ENCODE measurements at regions not wholly inside any gene's neighbourhood (a gene's known extent, or its start where the extent isn't known, plus 50 kb on each side); places are given as distances from the start of the nearest gene placed in this dataset.

DNA sequence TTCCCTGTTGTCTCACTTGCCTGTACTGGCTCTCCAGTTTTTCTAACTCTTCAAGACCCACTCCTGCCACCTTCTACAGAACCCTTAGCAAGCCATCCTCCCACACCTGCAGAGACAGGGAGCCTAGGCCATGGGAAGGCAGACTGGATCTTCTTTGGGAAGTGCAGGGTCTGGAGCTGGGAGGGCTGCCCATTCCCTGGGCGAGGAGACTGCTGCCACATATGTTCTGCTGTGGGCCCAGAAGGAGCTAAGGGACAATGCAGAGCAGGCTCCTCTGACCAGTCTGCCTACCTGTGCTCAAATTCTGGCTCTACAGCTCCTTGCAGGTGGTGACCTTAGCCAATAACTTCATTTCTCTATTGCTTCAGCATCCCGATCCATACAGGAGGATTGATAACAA, 152.1 kb upstream of the CELF4 start:
- TF ChIP-seq POLR2A (IDR thresholded peaks at IDR 0.05), result no peak
- TF ChIP-seq, protein P1, sequence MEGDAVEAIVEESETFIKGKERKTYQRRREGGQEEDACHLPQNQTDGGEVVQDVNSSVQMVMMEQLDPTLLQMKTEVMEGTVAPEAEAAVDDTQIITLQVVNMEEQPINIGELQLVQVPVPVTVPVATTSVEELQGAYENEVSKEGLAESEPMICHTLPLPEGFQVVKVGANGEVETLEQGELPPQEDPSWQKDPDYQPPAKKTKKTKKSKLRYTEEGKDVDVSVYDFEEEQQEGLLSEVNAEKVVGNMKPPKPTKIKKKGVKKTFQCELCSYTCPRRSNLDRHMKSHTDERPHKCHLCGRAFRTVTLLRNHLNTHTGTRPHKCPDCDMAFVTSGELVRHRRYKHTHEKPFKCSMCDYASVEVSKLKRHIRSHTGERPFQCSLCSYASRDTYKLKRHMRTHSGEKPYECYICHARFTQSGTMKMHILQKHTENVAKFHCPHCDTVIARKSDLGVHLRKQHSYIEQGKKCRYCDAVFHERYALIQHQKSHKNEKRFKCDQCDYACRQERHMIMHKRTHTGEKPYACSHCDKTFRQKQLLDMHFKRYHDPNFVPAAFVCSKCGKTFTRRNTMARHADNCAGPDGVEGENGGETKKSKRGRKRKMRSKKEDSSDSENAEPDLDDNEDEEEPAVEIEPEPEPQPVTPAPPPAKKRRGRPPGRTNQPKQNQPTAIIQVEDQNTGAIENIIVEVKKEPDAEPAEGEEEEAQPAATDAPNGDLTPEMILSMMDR (IDR thresholded peaks at IDR 0.05), result no peak
- Histone ChIP-seq H3K9me3 (no peaks in the 10 kb centered on the region), H3K4me1 (no peaks in the 10 kb centered on the region), H3K27me3 (no peaks in the 10 kb centered on the region), H3K4me3 (no peak overlapping the region), H3K27ac (no peak overlapping the region), H3K36me3 (no peaks in the 10 kb centered on the region)
- ATAC-seq, result no peak
- WGBS (ENCODE audit: insufficient coverage, low coverage, low lambda C conversion rate, missing lambda C conversion rate), result 41% methylated on average over 2 of the region's 2 CpGs
- intact Hi-C loops (cut with DNase I), result no loop called here
- no peak for DNase-seq

DNA sequence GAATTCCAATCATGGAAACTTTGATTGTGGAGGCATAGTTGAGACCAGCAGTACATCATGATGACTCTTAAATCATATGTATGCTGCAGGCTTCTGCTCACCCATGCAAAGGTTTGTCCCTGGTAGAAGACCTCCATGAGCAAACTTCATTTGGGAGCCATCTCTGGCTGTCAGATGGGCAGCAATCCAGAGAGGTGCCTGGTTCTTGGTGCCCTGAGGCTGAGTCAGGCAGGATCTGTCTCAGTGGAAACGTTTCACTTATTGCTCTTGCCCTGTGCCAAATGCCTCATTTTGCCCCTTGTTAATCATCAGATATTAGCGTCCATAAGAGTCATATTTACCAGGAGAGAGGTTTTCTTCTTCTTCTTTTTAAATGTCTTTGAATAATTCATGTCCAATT, 151.5 kb upstream of the CELF4 start:
- Histone ChIP-seq H3K4me3 (no peak overlapping the region), H3K4me1 (no peaks in the 10 kb centered on the region), H3K27ac (no peak overlapping the region), H3K27me3 (no peaks in the 10 kb centered on the region), H3K9me3 (no peaks in the 10 kb centered on the region), H3K36me3 (no peaks in the 10 kb centered on the region)
- TF ChIP-seq, protein P1 (IDR thresholded peaks at IDR 0.05), result no peak
- TF ChIP-seq POLR2A (IDR thresholded peaks at IDR 0.05), result no peak
- intact Hi-C loops (cut with DNase I), result no loop called here
- WGBS (ENCODE audit: insufficient coverage, low coverage, low lambda C conversion rate, missing lambda C conversion rate), result 20% methylated on average over 2 of the region's 2 CpGs
- ATAC-seq (no peak), DNase-seq (no peak)

DNA sequence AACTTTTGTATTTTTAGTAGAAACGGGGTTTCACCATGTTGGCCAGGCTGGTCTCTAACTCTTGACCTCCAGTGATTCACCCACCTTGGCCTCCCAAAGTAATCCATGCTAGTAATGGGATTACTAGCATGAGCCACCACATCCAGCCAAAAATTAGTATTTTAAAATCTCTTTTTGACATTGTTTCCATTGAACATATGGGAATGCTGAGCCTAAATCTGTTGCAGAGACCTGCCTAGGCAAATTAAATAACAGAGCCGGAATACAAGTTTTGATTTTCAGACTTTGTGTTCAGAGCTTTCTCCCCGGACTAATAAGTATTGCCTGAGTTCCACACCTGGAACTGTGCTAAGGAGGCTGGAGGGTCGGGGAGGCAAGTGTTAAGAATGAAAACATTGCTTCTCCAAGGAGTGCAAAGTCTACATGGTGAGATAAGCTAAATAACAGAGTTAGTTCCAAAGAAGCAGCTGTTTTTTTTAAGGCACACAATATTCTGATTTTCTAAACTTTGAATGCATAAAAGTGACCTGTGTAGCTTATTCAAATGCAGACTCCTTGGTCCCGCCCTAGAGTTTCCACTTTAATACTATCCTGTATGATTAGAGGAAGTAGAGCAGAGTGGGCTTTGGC, 150.6 kb upstream of the CELF4 start:
- ATAC-seq (no peak), DNase-seq (no peak)
- Histone ChIP-seq H3K27ac (no peak overlapping the region), H3K27me3 (no peaks in the 10 kb centered on the region), H3K36me3 (no peaks in the 10 kb centered on the region), H3K4me3 (no peak overlapping the region), H3K9me3 (no peaks in the 10 kb centered on the region), H3K4me1 (no peaks in the 10 kb centered on the region)
- intact Hi-C loops (cut with DNase I), result no loop called here
- WGBS (ENCODE audit: insufficient coverage, low coverage, low lambda C conversion rate, missing lambda C conversion rate), result 51% methylated on average over 5 of the region's 5 CpGs
- TF ChIP-seq, protein P1 (IDR thresholded peaks at IDR 0.05), result no peak
- no peak for TF ChIP-seq POLR2A (IDR thresholded peaks at IDR 0.05)

DNA sequence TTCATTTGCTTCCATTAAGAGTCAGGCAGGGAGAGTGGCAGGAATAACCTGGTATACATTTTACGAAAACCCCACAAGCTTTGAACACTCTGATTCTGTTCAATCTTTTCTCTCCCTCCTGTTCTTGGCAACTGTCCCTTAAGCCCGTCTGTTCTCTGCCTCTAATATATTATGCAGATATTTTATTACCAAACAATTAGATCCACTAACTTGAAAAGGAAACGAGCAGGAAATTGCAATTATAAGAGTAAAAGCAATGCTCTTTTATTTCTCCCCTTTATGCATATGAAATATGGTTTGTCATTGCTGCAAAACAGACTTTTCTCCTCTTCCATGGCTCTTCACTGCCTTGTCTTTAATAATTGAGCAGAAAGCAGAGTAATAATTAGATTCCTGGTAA, 149.1 kb upstream of the CELF4 start:
- H3K4me1 ChIP-seq, result no peaks in the 10 kb centered on the region
- WGBS (ENCODE audit: insufficient coverage, low coverage, low lambda C conversion rate, missing lambda C conversion rate), result 32% methylated on average over 3 of the region's 3 CpGs
- no peak overlapping the region for H3K4me3 ChIP-seq
- TF ChIP-seq, protein P1 (IDR thresholded peaks at IDR 0.05), result no peak
- TF ChIP-seq POLR2A (IDR thresholded peaks at IDR 0.05), result no peak
- H3K36me3 ChIP-seq, result no peaks in the 10 kb centered on the region
- ATAC-seq (no peak), DNase-seq (no peak)
- intact Hi-C loops (cut with DNase I), result no loop called here
- H3K27me3 ChIP-seq, result no peaks in the 10 kb centered on the region
- H3K9me3 ChIP-seq, result no peaks in the 10 kb centered on the region
- no peak overlapping the region for H3K27ac ChIP-seq

DNA sequence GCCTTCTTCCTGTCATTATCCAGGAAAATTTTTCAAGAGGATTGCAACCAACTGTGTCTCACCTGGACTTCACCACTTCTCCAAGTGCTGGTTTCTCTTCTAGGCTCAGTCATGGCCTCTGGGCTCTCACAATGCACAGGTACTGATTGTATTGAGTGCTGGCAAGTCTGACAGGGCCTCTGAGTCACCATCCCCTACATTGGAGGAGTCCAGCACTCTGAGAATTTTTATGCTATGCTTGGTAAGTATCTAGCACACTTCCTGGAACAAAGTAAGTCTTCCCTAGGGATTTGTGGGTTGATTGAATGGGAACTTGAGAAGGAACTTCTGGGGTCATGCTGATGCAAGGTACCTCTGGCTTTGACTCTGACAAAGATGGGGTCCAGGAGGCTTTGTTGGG, 147.2 kb upstream of the CELF4 start:
- DNase-seq (no peak), ATAC-seq (no peak)
- Histone ChIP-seq H3K27me3 (no peaks in the 10 kb centered on the region), H3K36me3 (no peaks in the 10 kb centered on the region), H3K4me3 (no peak overlapping the region), H3K27ac (no peak overlapping the region), H3K4me1 (no peaks in the 10 kb centered on the region), H3K9me3 (no peaks in the 10 kb centered on the region)
- TF ChIP-seq, protein P1 (IDR thresholded peaks at IDR 0.05), result no peak
- no peak for TF ChIP-seq POLR2A (IDR thresholded peaks at IDR 0.05)
- intact Hi-C loops (cut with DNase I), result no loop called here
